B cell (primary cell): ENCODE measurements at regions not wholly inside any gene's neighbourhood (a gene's known extent, or its start where the extent isn't known, plus 50 kb on each side); places are given as distances from the start of the nearest gene placed in this dataset.

ENCODE experiments used
- EZH2 ChIP-seq: IDR thresholded peaks from 2 replicates; pipeline ENCODE4 v1.6.1; 2012; ENCODE audit warnings: borderline replicate concordance, low read depth, mild to moderate bottlenecking, moderate library complexity, low read length; ENCODE audit not compliant: insufficient read depth, poor library complexity, severe bottlenecking
- TF ChIP-seq, protein P1 (sequence below): fragments of 200-600 bp; IDR thresholded peaks from one replicate; pipeline ENCODE4 v1.8.0; 2022; ENCODE audit warnings: antibody characterized with exemption, mild to moderate bottlenecking

DNA sequence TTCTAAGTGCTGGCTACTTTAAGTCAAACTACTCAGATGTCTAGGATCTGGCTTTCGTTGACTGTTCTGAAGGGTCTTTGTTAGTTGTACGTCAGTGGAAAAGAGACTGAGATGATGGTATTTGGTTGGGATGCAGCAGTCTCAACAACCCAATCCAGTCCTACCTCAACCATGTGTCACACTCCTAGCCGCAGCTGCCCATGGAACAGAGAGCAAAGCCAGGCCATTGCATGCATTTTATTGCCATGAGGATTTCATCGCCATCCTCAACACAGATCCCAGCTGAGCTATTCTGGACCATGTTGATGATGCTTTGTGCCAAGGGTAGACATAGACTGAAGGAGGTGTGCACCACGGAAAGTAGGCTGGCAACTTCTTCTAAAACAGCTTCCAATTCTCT, 97.3 kb upstream of the STK39 start:
- TF ChIP-seq, protein P1, sequence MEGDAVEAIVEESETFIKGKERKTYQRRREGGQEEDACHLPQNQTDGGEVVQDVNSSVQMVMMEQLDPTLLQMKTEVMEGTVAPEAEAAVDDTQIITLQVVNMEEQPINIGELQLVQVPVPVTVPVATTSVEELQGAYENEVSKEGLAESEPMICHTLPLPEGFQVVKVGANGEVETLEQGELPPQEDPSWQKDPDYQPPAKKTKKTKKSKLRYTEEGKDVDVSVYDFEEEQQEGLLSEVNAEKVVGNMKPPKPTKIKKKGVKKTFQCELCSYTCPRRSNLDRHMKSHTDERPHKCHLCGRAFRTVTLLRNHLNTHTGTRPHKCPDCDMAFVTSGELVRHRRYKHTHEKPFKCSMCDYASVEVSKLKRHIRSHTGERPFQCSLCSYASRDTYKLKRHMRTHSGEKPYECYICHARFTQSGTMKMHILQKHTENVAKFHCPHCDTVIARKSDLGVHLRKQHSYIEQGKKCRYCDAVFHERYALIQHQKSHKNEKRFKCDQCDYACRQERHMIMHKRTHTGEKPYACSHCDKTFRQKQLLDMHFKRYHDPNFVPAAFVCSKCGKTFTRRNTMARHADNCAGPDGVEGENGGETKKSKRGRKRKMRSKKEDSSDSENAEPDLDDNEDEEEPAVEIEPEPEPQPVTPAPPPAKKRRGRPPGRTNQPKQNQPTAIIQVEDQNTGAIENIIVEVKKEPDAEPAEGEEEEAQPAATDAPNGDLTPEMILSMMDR = no peak
- TF ChIP-seq EZH2 = no peak
